DND-41 (cell line): ENCODE measurements at regions not wholly inside any gene's neighbourhood (a gene's known extent, or its start where the extent isn't known, plus 50 kb on each side); places are given as distances from the start of the nearest gene placed in this dataset.

Source experiments
- ATAC-seq: fragments of 200-7000 bp; cut with Tn5 transposase; 3 replicates; pipeline ENCODE4 v1.9.1; 2021; ENCODE audit warnings: low read depth; ENCODE audit not compliant: insufficient read depth
- DNase-seq: peaks from one replicate; pipeline ENCODE4 v3.0.0-alpha.2; 2020
- H2AFZ ChIP-seq: 2 replicates; pipeline ENCODE4 v1.6.0; 2012; ENCODE audit warnings: low read depth, low read length
- H3K27ac ChIP-seq: 2 replicates; pipeline ENCODE4 v1.5.1; 2012; ENCODE audit warnings: low read length, inconsistent platforms
- H3K27me3 ChIP-seq: fragments of 200-600 bp; sonication (generic); 2 replicates; pipeline ENCODE4 v1.6.0; 2012; ENCODE audit warnings: low read length, mild to moderate bottlenecking, inconsistent platforms; ENCODE audit not compliant: insufficient read depth, poor library complexity
- H3K36me3 ChIP-seq: 2 replicates; pipeline ENCODE4 v1.5.1; 2012; ENCODE audit warnings: low read length, inconsistent platforms; ENCODE audit not compliant: insufficient read depth
- H3K4me1 ChIP-seq: 2 replicates; pipeline ENCODE4 v1.5.1; 2012; ENCODE audit warnings: mild to moderate bottlenecking, low read length; ENCODE audit not compliant: insufficient read depth
- H3K4me2 ChIP-seq: 2 replicates; pipeline ENCODE4 v1.6.0; 2012; ENCODE audit warnings: mild to moderate bottlenecking, moderate library complexity, low read length, inconsistent platforms; ENCODE audit not compliant: insufficient read depth
- H3K4me3 ChIP-seq, 2 experiments: fragments of 200-600 bp in 1 of 2; shearing (Covaris generic) in 1 of 2; 2 replicates each; pipeline ENCODE4 v1.5.1; 2012 to 2016; ENCODE audit warnings: inconsistent platforms in 2 of 2, low read length in 2 of 2, mild to moderate bottlenecking in 2 of 2, low read depth in 1 of 2, moderate library complexity in 1 of 2
- H3K79me2 ChIP-seq: 2 replicates; pipeline ENCODE4 v1.6.0; 2012; ENCODE audit warnings: low read length, inconsistent platforms; ENCODE audit not compliant: insufficient read depth
- H3K9ac ChIP-seq: 2 replicates; pipeline ENCODE4 v1.6.0; 2012; ENCODE audit warnings: low read depth, mild to moderate bottlenecking, inconsistent platforms, low read length, moderate library complexity
- H3K9me3 ChIP-seq: 2 replicates; pipeline ENCODE4 v1.5.1; 2012; ENCODE audit warnings: low read length, moderate library complexity, mild to moderate bottlenecking, inconsistent platforms; ENCODE audit not compliant: insufficient read depth, severe bottlenecking
- H4K20me1 ChIP-seq: 2 replicates; pipeline ENCODE4 v1.6.0; 2012; ENCODE audit warnings: low read length; ENCODE audit not compliant: insufficient read depth
- EZH2 ChIP-seq: IDR thresholded peaks from 3 replicates; pipeline ENCODE4 v1.6.1; 2012; ENCODE audit warnings: borderline replicate concordance, low read depth, mild to moderate bottlenecking, moderate library complexity, low read length, inconsistent platforms; ENCODE audit not compliant: severe bottlenecking
- TF ChIP-seq, protein P1 (sequence below): IDR thresholded peaks from 2 replicates; pipeline ENCODE4 v1.5.1; 2012; ENCODE audit warnings: borderline replicate concordance, low read length, moderate library complexity, mild to moderate bottlenecking; ENCODE audit not compliant: poor library complexity, severe bottlenecking; ENCODE audit errors: extremely low read depth

GRCh38 chr11:23991165-23991539 lies 505.7 kb upstream of the LUZP2 start:
- Histone ChIP-seq H2AFZ (no peak overlapping the region), H3K4me1 (no peaks in the 10 kb centered on the region), H3K9me3 (no peaks in the 10 kb centered on the region), H3K27ac (no peak overlapping the region), H3K4me3 (no peak overlapping the region), H4K20me1 (no peaks in the 10 kb centered on the region), H3K27me3 (no peaks in the 10 kb centered on the region), H3K36me3 (no peaks in the 10 kb centered on the region), H3K79me2 (no peaks in the 10 kb centered on the region), H3K9ac (no peak overlapping the region), H3K4me2 (no peak overlapping the region)
- ATAC-seq (no peak), DNase-seq (no peak)
- TF ChIP-seq, protein P1, sequence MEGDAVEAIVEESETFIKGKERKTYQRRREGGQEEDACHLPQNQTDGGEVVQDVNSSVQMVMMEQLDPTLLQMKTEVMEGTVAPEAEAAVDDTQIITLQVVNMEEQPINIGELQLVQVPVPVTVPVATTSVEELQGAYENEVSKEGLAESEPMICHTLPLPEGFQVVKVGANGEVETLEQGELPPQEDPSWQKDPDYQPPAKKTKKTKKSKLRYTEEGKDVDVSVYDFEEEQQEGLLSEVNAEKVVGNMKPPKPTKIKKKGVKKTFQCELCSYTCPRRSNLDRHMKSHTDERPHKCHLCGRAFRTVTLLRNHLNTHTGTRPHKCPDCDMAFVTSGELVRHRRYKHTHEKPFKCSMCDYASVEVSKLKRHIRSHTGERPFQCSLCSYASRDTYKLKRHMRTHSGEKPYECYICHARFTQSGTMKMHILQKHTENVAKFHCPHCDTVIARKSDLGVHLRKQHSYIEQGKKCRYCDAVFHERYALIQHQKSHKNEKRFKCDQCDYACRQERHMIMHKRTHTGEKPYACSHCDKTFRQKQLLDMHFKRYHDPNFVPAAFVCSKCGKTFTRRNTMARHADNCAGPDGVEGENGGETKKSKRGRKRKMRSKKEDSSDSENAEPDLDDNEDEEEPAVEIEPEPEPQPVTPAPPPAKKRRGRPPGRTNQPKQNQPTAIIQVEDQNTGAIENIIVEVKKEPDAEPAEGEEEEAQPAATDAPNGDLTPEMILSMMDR = no peak
- TF ChIP-seq EZH2 = no peak

GRCh38 chr11:23995891-23996290 lies 501.0 kb upstream of the LUZP2 start:
- Histone ChIP-seq H4K20me1 (no peaks in the 10 kb centered on the region), H3K4me2 (no peak overlapping the region), H3K27ac (no peak overlapping the region), H3K4me3 (no peak overlapping the region), H3K4me1 (no peaks in the 10 kb centered on the region), H3K27me3 (no peaks in the 10 kb centered on the region), H3K9ac (no peak overlapping the region), H3K9me3 (peaks cover 4% of the 10 kb centered on the region), H3K36me3 (no peaks in the 10 kb centered on the region), H2AFZ (no peak overlapping the region), H3K79me2 (no peaks in the 10 kb centered on the region)
- ATAC-seq (no peak), DNase-seq (no peak)
- TF ChIP-seq EZH2 = no peak
- TF ChIP-seq, protein P1 = no peak

GRCh38 chr11:23997356-23997755 lies 499.5 kb upstream of the LUZP2 start:
- Histone ChIP-seq H2AFZ (no peak overlapping the region), H3K4me3 (no peak overlapping the region), H3K9me3 (peaks cover 7% of the 10 kb centered on the region), H3K36me3 (no peaks in the 10 kb centered on the region), H4K20me1 (no peaks in the 10 kb centered on the region), H3K27me3 (no peaks in the 10 kb centered on the region), H3K9ac (no peak overlapping the region), H3K4me1 (no peaks in the 10 kb centered on the region), H3K79me2 (no peaks in the 10 kb centered on the region), H3K4me2 (no peak overlapping the region), H3K27ac (no peak overlapping the region)
- no peak for DNase-seq
- ATAC-seq = no peak
- TF ChIP-seq, protein P1 = no peak
